Stimulated activated CD8-positive, alpha-beta memory T cell treated with anti-CD3 and anti-CD28 coated beads, Interleukin-15, amount 100 ng/mL, for 24 hours (primary cell): ENCODE measurements at regions not wholly inside any gene's neighbourhood (a gene's known extent, or its start where the extent isn't known, plus 50 kb on each side); places are given as distances from the start of the nearest gene placed in this dataset.

Experiments
- DNase-seq: peaks from one replicate; pipeline ENCODE4 v3.0.0-alpha.2; 2020; ENCODE audit warnings: low read depth

- DNase-seq, result no peak
These were observed 488.9 kb downstream of the SH2D4B start for GRCh38 chr10:81026591-81026990.

- no peak for DNase-seq
These were observed 489.5 kb downstream of the SH2D4B start for GRCh38 chr10:81027223-81027622.

- DNase-seq, result no peak
These were observed 490.0 kb downstream of the SH2D4B start for GRCh38 chr10:81027706-81028105.

GRCh38 chr10:81031774-81032173 is 494.1 kb downstream of the SH2D4B start:
- no peak for DNase-seq

GRCh38 chr10:81034383-81034782 is 496.7 kb downstream of the SH2D4B start:
- DNase-seq, result no peak

GRCh38 chr10:81036257-81036656 is 498.6 kb downstream of the SH2D4B start:
- DNase-seq, result no peak

- no peak for DNase-seq
These were observed 502.3 kb downstream of the SH2D4B start for GRCh38 chr10:81040031-81040430.

- DNase-seq, result no peak
These were observed 503.2 kb downstream of the SH2D4B start for GRCh38 chr10:81040940-81041339.

- DNase-seq, result no peak
These were observed 504.9 kb downstream of the SH2D4B start for GRCh38 chr10:81042647-81043046.

GRCh38 chr10:81065474-81065873 is 527.8 kb downstream of the SH2D4B start:
- no peak for DNase-seq

GRCh38 chr10:81068460-81068859 is 530.8 kb downstream of the SH2D4B start:
- DNase-seq, result no peak

GRCh38 chr10:81071087-81071796 is 533.5 kb downstream of the SH2D4B start:
- no peak for DNase-seq

- no peak for DNase-seq
These were observed 535.5 kb downstream of the SH2D4B start for GRCh38 chr10:81073155-81073554.

GRCh38 chr10:81081887-81082620 is 544.4 kb downstream of the SH2D4B start:
- DNase-seq, result no peak

- DNase-seq, result no peak
These were observed 545.1 kb downstream of the SH2D4B start for GRCh38 chr10:81082621-81083376.

GRCh38 chr10:81093056-81093455 is 555.4 kb downstream of the SH2D4B start:
- DNase-seq, result no peak

- DNase-seq, result no peak
These were observed 557.5 kb downstream of the SH2D4B start for GRCh38 chr10:81095238-81095637.

GRCh38 chr10:81096558-81096957 is 558.9 kb downstream of the SH2D4B start:
- DNase-seq, result no peak

- no peak for DNase-seq
These were observed 563.4 kb downstream of the SH2D4B start for GRCh38 chr10:81101062-81101461.

- DNase-seq, result no peak
These were observed 566.8 kb downstream of the SH2D4B start for GRCh38 chr10:81104494-81104893.

- DNase-seq, result no peak
These were observed 571.0 kb downstream of the SH2D4B start for GRCh38 chr10:81108516-81109199.

GRCh38 chr10:81109200-81109752 is 571.6 kb downstream of the SH2D4B start:
- DNase-seq, result no peak
